Stimulated activated naive CD4-positive, alpha-beta T cell (primary cell): ENCODE measurements at regions not wholly inside any gene's neighbourhood (a gene's known extent, or its start where the extent isn't known, plus 50 kb on each side); places are given as distances from the start of the nearest gene placed in this dataset.
"Not testable (repeated sequence)": the region's sequence is repeated elsewhere in the genome, so short reads cannot be mapped to it uniquely, and the experiment has no call there.

Source experiments
- DNase-seq, 6 experiments: peaks; one replicate each; lab custom pipeline; 2025; lab: John Stamatoyannopoulos, UW

GRCh38 chr2:88924533-88924932, 233.1 kb downstream of the RPIA start:
- no peak for DNase-seq

GRCh38 chr2:88925770-88926462, 234.4 kb downstream of the RPIA start:
- DNase-seq = no peak

- no peak for DNase-seq
Observed at GRCh38 chr2:88927128-88927527, 235.7 kb downstream of the RPIA start.

GRCh38 chr2:88930659-88931058, 239.2 kb downstream of the RPIA start:
- no peak for DNase-seq

GRCh38 chr2:88932686-88933085, 241.2 kb downstream of the RPIA start:
- no peak for DNase-seq

- no peak for DNase-seq
Observed at GRCh38 chr2:88933091-88933490, 241.6 kb downstream of the RPIA start.

- DNase-seq = peak in 3 of 6 experiments; percentile 4 to 24 (median 8)
Observed at GRCh38 chr2:88933980-88934379, 242.5 kb downstream of the RPIA start.

GRCh38 chr2:88941178-88941577, 249.7 kb downstream of the RPIA start:
- DNase-seq = not testable (repeated sequence)

GRCh38 chr2:88942798-88943197, 251.3 kb downstream of the RPIA start:
- no peak for DNase-seq

- DNase-seq = no peak
Observed at GRCh38 chr2:88949336-88949735, 257.9 kb downstream of the RPIA start.

GRCh38 chr2:88950010-88950409, 258.5 kb downstream of the RPIA start:
- peak in 1 of 6 experiments; percentile 7 for DNase-seq

GRCh38 chr2:88955607-88956006, 264.1 kb downstream of the RPIA start:
- DNase-seq = no peak

- no peak for DNase-seq
Observed at GRCh38 chr2:88959480-88960204, 268.2 kb downstream of the RPIA start.

GRCh38 chr2:88961323-88961722, 269.9 kb downstream of the RPIA start:
- not testable (repeated sequence) for DNase-seq

GRCh38 chr2:88967844-88968243, 276.4 kb downstream of the RPIA start:
- no peak for DNase-seq

GRCh38 chr2:88978011-88978410, 286.5 kb downstream of the RPIA start:
- DNase-seq = not testable (repeated sequence)

- not testable (repeated sequence) for DNase-seq
Observed at GRCh38 chr2:88978446-88978845, 287.0 kb downstream of the RPIA start.

- not testable (repeated sequence) for DNase-seq
Observed at GRCh38 chr2:88984079-88984478, 292.6 kb downstream of the RPIA start.

- not testable (repeated sequence) for DNase-seq
Observed at GRCh38 chr2:88986721-88987330, 295.4 kb downstream of the RPIA start.

- DNase-seq = not testable (repeated sequence)
Observed at GRCh38 chr2:88988617-88989016, 297.1 kb downstream of the RPIA start.

- not testable (repeated sequence) for DNase-seq
Observed at GRCh38 chr2:88992819-88993218, 301.3 kb downstream of the RPIA start.

- DNase-seq = not testable (repeated sequence)
Observed at GRCh38 chr2:88994856-88995255, 303.4 kb downstream of the RPIA start.

- DNase-seq = not testable (repeated sequence)
Observed at GRCh38 chr2:88996588-88996987, 305.1 kb downstream of the RPIA start.
